Kidney (tissue), 13 donors: ENCODE measurements at regions not wholly inside any gene's neighbourhood (a gene's known extent, or its start where the extent isn't known, plus 50 kb on each side); places are given as distances from the start of the nearest gene placed in this dataset.

Experiments
- DNase-seq, 5 donors: peaks; one replicate each; pipeline ENCODE4 v3.0.0-alpha.2; 2013 to 2020
- FAIRE-seq: peaks from 2 replicates; lab custom pipeline; 2012; peaks lifted over from hg19 to GRCh38; lab: Jason Lieb, UNC
- H3K27ac ChIP-seq, 2 donors: one replicate each; pipeline ENCODE4 v1.7.0; 2013; ENCODE audit warnings: low read depth in 2 of 2, low read length in 2 of 2, inconsistent platforms in 1 of 2
- H3K27me3 ChIP-seq: one replicate; pipeline ENCODE4 v1.7.1; 2013; ENCODE audit warnings: low read length, inconsistent platforms; ENCODE audit not compliant: control insufficient read depth, insufficient read depth
- H3K36me3 ChIP-seq, 3 donors: one replicate each; pipeline versions ENCODE4 v1.7.0 to v1.7.1; 2013; ENCODE audit warnings: low read length in 3 of 3, control low read depth in 1 of 3, inconsistent platforms in 1 of 3; ENCODE audit not compliant: insufficient read depth in 3 of 3, control insufficient read depth in 2 of 3
- H3K4me1 ChIP-seq, 3 donors: one replicate each; pipeline versions ENCODE4 v1.7.0 to v1.7.1; 2013; ENCODE audit warnings: low read length in 3 of 3, inconsistent platforms in 1 of 3, low read depth in 1 of 3; ENCODE audit not compliant: control insufficient read depth in 2 of 3, insufficient read depth in 2 of 3
- H3K4me3 ChIP-seq, 3 donors: one replicate each; pipeline versions ENCODE4 v1.7.0 to v1.8.1; 2013; ENCODE audit warnings: low read length in 3 of 3, control low read depth in 1 of 3, inconsistent platforms in 1 of 3
- H3K9ac ChIP-seq, 3 donors: one replicate each; pipeline versions ENCODE4 v1.7.0 to v1.7.1; 2013; ENCODE audit warnings: low read length in 3 of 3, control low read depth in 1 of 3, inconsistent platforms in 1 of 3
- H3K9me3 ChIP-seq, 3 donors: one replicate each; pipeline versions ENCODE4 v1.7.0 to v1.7.1; 2013; ENCODE audit warnings: low read length in 3 of 3, control low read depth in 1 of 3, inconsistent platforms in 1 of 3; ENCODE audit not compliant: control insufficient read depth in 2 of 3, insufficient read depth in 1 of 3
- CTCF ChIP-seq: IDR thresholded peaks from 3 replicates; pipeline ENCODE4 v1.5.1; 2012; ENCODE audit warnings: mild to moderate bottlenecking, moderate library complexity, borderline replicate concordance; ENCODE audit not compliant: insufficient read depth; ENCODE audit errors: extremely low read depth
- intact Hi-C: fragments of 100-400 bp; cut with DNase I; formaldehyde crosslinking; loops from one replicate; pipeline ENCODE4 v1.11.1; 2022
- donor health status: control.
- donor health status: control.
- donor health status: control.
- donor health status: control.
- donor health status: control.
- donor health status: DM: yes; HTN: yes; CAD: no.
- donor health status: Normal renal cell carcinoma (clear cell type).

DNA sequence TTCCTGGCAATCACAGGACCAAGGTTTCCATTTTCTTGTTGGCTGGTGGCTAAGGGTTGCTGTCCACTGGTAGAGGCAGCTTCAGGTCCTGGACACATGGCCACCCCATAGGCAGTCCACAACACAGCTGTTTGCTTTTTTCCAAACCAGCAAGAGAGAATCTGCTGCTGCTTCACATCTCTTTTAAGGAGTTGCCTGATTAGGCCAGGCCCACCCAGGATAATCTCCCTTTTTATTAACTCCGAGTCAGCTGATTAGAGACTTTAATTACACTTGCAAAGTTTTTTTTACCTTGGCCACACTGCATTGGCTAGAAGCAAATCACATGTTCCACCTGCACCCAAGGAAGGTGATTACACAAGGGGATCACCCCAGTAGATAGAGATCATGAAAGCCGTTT is 106.6 kb upstream of the IRX6 start:
- TF ChIP-seq CTCF: no peak
- H3K36me3 ChIP-seq: no peaks in the 10 kb centered on the region
- H3K9ac ChIP-seq: no peak overlapping the region
- no peak for DNase-seq
- intact Hi-C loops: no loop called here
- no peak for FAIRE-seq
- H3K4me3 ChIP-seq: no peak overlapping the region
- H3K27ac ChIP-seq: no peak overlapping the region
- H3K9me3 ChIP-seq: no peaks in the 10 kb centered on the region
- H3K27me3 ChIP-seq: no peaks in the 10 kb centered on the region
- no peaks in the 10 kb centered on the region for H3K4me1 ChIP-seq

DNA sequence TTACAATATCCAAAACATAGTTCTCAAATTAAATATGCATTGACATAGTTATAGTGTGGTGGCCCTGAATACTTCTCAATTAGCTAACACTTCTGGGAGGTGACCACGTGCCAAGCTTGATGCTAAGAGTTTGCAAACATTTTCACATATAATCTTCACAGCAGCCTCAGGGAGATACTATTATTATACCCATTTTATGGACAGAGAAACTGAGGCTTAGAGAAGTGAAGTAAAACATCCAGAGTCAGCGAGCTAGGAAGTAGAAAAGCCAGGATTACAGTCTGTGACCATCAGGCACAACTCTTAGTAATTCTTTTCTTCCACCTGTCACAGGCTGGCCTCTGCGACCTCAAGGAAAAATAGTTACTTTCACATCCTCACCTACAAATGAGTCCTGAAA is 102.2 kb upstream of the IRX6 start:
- Histone ChIP-seq H3K27me3 (no peaks in the 10 kb centered on the region), H3K27ac (no peak overlapping the region), H3K4me1 (no peaks in the 10 kb centered on the region), H3K9me3 (peaks cover 0 to 5% (median 0%) of the 10 kb centered on the region in 3 donors), H3K4me3 (no peak overlapping the region), H3K9ac (no peak overlapping the region), H3K36me3 (no peaks in the 10 kb centered on the region)
- TF ChIP-seq CTCF: no peak
- intact Hi-C loops: no loop called here
- DNase-seq (no peak), FAIRE-seq (no peak)

GRCh38 chr16:55222486-55222885 is 101.5 kb upstream of the IRX6 start:
- no peak for TF ChIP-seq CTCF
- Histone ChIP-seq H3K27ac (no peak overlapping the region), H3K4me1 (no peaks in the 10 kb centered on the region), H3K36me3 (no peaks in the 10 kb centered on the region), H3K4me3 (no peak overlapping the region), H3K9ac (no peak overlapping the region), H3K9me3 (peaks cover 0 to 5% (median 0%) of the 10 kb centered on the region in 3 donors), H3K27me3 (no peaks in the 10 kb centered on the region)
- FAIRE-seq (no peak), DNase-seq (peak in 2 of 5 donors; percentile 10 to 11)
- intact Hi-C loops: no loop called here

DNA sequence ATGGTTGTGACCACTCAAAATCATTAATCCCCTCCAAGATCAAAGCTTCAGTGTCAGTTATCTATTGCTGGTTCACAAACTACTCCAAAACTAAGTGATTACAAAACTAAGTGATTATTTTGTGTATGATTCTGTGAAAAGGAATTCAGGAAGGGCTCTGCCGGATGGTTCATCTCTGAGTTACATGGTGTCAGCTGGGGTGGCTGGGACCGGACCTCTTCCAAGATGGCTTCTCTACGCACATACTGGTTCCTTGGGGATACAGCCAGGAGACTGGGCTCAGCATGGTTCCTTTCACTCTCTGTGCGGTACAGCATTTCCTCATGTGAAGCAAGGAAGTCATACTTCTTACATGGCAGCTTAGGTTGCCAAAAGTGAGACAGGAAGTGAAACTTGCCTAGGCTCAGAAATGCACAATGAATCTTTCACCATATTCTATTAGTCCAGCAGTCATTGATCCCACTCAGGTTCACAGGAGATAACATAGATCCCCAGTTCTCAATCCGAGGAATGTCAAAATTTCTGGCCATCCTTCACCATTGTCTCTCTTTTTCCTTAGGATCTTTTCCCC is 97.9 kb upstream of the IRX6 start:
- H3K4me1 ChIP-seq: no peaks in the 10 kb centered on the region

More for the DNA sequence above, 97.9 kb upstream of the IRX6 start:
- Histone ChIP-seq H3K9me3 (peaks cover 0 to 5% (median 0%) of the 10 kb centered on the region in 3 donors), H3K9ac (no peak overlapping the region), H3K27ac (no peak overlapping the region), H3K4me3 (no peak overlapping the region), H3K27me3 (no peaks in the 10 kb centered on the region), H3K36me3 (no peaks in the 10 kb centered on the region)
- FAIRE-seq: no peak
- intact Hi-C loops: no loop called here
- no peak for DNase-seq
- no peak for TF ChIP-seq CTCF
